Left ventricle myocardium inferior (tissue), 1 donor: ENCODE measurements at regions not wholly inside any gene's neighbourhood (a gene's known extent, or its start where the extent isn't known, plus 50 kb on each side); places are given as distances from the start of the nearest gene placed in this dataset.
"Not testable (repeated sequence)": the region's sequence is repeated elsewhere in the genome, so short reads cannot be mapped to it uniquely, and the experiment has no call there.

Source experiments
- DNase-seq: peaks from one replicate; pipeline ENCODE4 v3.0.0-alpha.2; 2020
- H3K27ac ChIP-seq: fragments of 200-600 bp; replicated peaks from 2 replicates; pipeline ENCODE4 v1.8.0; 2021
- H3K27me3 ChIP-seq: fragments of 200-600 bp; 2 replicates; pipeline ENCODE4 v1.8.0; 2021; ENCODE audit warnings: low read depth
- H3K36me3 ChIP-seq: fragments of 200-600 bp; 2 replicates; pipeline ENCODE4 v1.8.0; 2021
- H3K4me1 ChIP-seq: fragments of 200-600 bp; 2 replicates; pipeline ENCODE4 v1.8.0; 2021
- H3K4me3 ChIP-seq: fragments of 200-600 bp; 2 replicates; pipeline ENCODE4 v1.8.0; 2021; ENCODE audit warnings: mild to moderate bottlenecking, moderate library complexity
- H3K9me3 ChIP-seq: fragments of 200-600 bp; replicated peaks from 2 replicates; pipeline ENCODE4 v1.8.0; 2021
- CTCF ChIP-seq: fragments of 200-600 bp; IDR thresholded peaks from 2 replicates; pipeline ENCODE4 v1.8.0; 2021; ENCODE audit warnings: antibody characterized with exemption, mild to moderate bottlenecking, borderline replicate concordance
- intact Hi-C: fragments of 100-400 bp; cut with micrococcal nuclease; formaldehyde crosslinking; loops from one replicate; pipeline ENCODE4 v1.11.0; 2022
- donor health status: DM: no; HTN: yes; CAD: no; lungs with severe emphysema.

GRCh38 chr7:17046666-17047065 is 164.9 kb upstream of the AGR3 start:
- no peak for TF ChIP-seq CTCF
- Histone ChIP-seq H3K4me3 (no peak overlapping the region), H3K9me3 (no peaks in the 10 kb centered on the region), H3K36me3 (no peaks in the 10 kb centered on the region), H3K27me3 (no peaks in the 10 kb centered on the region), H3K27ac (no peak overlapping the region), H3K4me1 (peaks cover 18% of the 10 kb centered on the region)
- intact Hi-C loops, result no loop called here
- DNase-seq, result no peak

DNA sequence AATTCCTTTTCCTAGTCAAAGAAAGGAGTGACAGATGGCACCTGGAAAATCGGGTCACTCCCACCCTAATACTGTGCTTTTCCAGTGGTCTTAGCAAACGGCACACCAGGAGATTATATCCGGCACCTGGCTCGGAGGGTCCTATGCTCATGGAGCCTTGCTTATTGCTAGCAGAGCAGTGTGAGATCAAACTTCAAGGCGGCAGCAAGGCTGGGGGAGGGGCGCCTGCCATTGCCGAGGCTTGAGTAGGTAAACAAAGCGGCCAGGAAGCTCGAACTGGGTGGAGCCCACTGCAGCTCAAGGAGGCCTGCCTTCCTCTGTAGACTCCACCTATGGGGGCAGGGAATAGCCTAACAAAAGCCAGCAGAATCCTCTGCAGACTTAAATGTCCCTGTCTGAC is 171.4 kb upstream of the AGR3 start:
- intact Hi-C loops, H3K27me3 ChIP-seq: not testable (repeated sequence)

DNA sequence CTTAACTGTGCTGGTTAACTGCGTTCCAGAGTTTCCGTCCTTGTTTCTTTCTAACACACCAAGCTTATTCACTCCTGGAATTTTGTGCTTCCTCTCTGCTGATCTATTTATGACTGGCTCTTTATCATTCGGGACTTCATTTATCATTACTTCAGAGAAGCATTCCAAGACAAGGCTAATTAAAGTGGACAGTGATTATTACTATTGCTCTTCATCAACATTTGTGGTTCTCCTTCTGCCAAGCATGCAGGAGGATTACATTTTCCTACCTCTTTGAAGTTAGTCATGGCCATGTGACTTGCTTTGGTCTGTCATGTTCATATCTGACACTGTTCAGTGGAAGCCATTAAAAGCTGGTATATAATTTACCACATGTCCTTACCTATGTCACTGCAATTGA is 172.4 kb upstream of the AGR3 start:
- intact Hi-C loops, result no loop called here
- no peak for TF ChIP-seq CTCF

More for the DNA sequence above, 171.4 kb upstream of the AGR3 start:
- not testable (repeated sequence) for H3K36me3 ChIP-seq, DNase-seq, H3K4me3 ChIP-seq, H3K9me3 ChIP-seq, H3K4me1 ChIP-seq, H3K27ac ChIP-seq

DNA sequence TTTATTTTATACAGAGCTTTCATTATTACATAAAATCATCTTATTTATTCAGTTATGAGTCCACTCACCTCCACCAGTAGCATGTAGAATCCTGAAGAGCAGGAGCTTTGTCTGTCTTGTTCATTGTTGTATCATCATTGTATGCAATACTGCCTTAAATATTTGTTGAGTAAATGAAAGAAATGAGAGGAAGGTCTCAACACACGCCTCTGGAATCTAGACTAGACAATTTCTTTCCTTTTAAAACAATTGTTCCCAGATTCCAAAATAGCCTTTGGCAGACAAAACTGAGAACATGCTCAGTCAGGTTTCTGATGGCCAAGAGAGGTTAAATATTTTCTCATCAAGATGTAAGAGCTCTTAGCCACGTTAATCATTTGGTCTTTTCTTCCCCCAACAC is 173.1 kb upstream of the AGR3 start:
- Histone ChIP-seq H3K4me1 (no peaks in the 10 kb centered on the region), H3K27ac (no peak overlapping the region), H3K27me3 (no peaks in the 10 kb centered on the region), H3K9me3 (no peaks in the 10 kb centered on the region), H3K36me3 (no peaks in the 10 kb centered on the region), H3K4me3 (no peak overlapping the region)
- intact Hi-C loops, result no loop called here
- DNase-seq, result no peak
- TF ChIP-seq CTCF, result no peak

More for the DNA sequence above, 172.4 kb upstream of the AGR3 start:
- Histone ChIP-seq H3K4me1 (no peaks in the 10 kb centered on the region), H3K4me3 (no peak overlapping the region), H3K27me3 (no peaks in the 10 kb centered on the region), H3K9me3 (no peaks in the 10 kb centered on the region), H3K27ac (no peak overlapping the region), H3K36me3 (no peaks in the 10 kb centered on the region)
- DNase-seq, result no peak

DNA sequence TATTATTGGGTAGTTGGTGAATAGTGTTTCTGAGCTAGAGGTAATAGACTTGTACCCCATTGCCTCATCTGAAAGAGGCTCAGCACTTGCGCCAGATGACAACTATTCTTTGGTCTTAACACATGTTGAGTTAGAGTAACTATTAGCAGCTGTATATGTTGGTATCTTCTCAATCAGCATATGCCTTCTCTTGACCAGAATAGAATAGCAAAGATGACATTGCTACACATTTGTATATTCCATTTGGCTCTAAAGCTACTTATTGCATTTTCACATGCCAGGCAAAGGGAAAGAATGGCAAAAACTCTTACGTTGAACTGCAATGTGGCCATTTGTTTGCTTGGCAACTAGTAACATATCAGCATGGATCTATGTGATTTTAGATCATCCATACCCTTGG is 173.8 kb upstream of the AGR3 start:
- Histone ChIP-seq H3K27me3 (no peaks in the 10 kb centered on the region), H3K4me3 (no peak overlapping the region), H3K4me1 (no peaks in the 10 kb centered on the region), H3K27ac (no peak overlapping the region), H3K36me3 (no peaks in the 10 kb centered on the region), H3K9me3 (no peaks in the 10 kb centered on the region)
- DNase-seq, result no peak
- TF ChIP-seq CTCF, result no peak
- intact Hi-C loops, result no loop called here

DNA sequence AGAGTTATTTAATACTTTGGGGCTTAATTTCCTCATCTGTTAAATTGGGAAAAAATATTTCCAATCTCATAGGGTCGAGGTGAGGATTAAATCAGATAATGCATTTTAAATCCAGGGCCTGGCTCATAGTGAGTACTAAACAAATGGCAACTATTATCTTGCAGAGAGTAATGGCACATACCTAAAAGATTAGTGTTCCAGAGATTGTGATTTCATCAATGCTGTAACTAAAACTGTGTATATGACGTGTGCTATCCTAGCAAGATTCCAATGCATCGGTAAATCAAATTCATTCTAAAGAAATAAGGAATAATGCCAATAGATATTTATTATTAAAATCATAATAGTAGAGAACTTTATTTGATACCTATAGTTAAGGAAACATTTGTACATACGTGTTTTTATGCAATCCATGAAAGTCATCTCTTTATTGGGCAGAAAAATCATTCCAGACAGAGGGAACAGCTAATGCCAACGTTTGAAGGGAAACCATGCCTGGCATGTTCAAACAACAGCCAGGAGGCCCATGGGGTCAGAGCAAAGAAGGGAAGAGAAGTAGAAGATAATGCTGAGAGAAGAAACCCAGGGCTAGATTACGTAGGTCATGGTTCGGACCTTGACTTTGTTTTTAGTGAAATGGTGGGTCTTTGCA is 174.8 kb upstream of the AGR3 start:
- H3K27me3 ChIP-seq, result no peaks in the 10 kb centered on the region
- TF ChIP-seq CTCF, result no peak
- H3K36me3 ChIP-seq, result no peaks in the 10 kb centered on the region
- H3K9me3 ChIP-seq, result no peaks in the 10 kb centered on the region
- H3K4me1 ChIP-seq, result no peaks in the 10 kb centered on the region
- DNase-seq, result no peak
- no peak overlapping the region for H3K27ac ChIP-seq
- no peak overlapping the region for H3K4me3 ChIP-seq
- intact Hi-C loops, result no loop called here
